Kidney (tissue), 13 donors: ENCODE measurements at regions not wholly inside any gene's neighbourhood (a gene's known extent, or its start where the extent isn't known, plus 50 kb on each side); places are given as distances from the start of the nearest gene placed in this dataset.

Experiments used
- DNase-seq, 5 donors: peaks; one replicate each; pipeline ENCODE4 v3.0.0-alpha.2; 2013 to 2020
- FAIRE-seq: peaks from 2 replicates; lab custom pipeline; 2012; peaks lifted over from hg19 to GRCh38; lab: Jason Lieb, UNC
- H3K27ac ChIP-seq, 2 donors: one replicate each; pipeline ENCODE4 v1.7.0; 2013; ENCODE audit warnings: low read depth in 2 of 2, low read length in 2 of 2, inconsistent platforms in 1 of 2
- H3K27me3 ChIP-seq: one replicate; pipeline ENCODE4 v1.7.1; 2013; ENCODE audit warnings: low read length, inconsistent platforms; ENCODE audit not compliant: control insufficient read depth, insufficient read depth
- H3K36me3 ChIP-seq, 3 donors: one replicate each; pipeline versions ENCODE4 v1.7.0 to v1.7.1; 2013; ENCODE audit warnings: low read length in 3 of 3, control low read depth in 1 of 3, inconsistent platforms in 1 of 3; ENCODE audit not compliant: insufficient read depth in 3 of 3, control insufficient read depth in 2 of 3
- H3K4me1 ChIP-seq, 3 donors: one replicate each; pipeline versions ENCODE4 v1.7.0 to v1.7.1; 2013; ENCODE audit warnings: low read length in 3 of 3, inconsistent platforms in 1 of 3, low read depth in 1 of 3; ENCODE audit not compliant: control insufficient read depth in 2 of 3, insufficient read depth in 2 of 3
- H3K4me3 ChIP-seq, 3 donors: one replicate each; pipeline versions ENCODE4 v1.7.0 to v1.8.1; 2013; ENCODE audit warnings: low read length in 3 of 3, control low read depth in 1 of 3, inconsistent platforms in 1 of 3
- H3K9ac ChIP-seq, 3 donors: one replicate each; pipeline versions ENCODE4 v1.7.0 to v1.7.1; 2013; ENCODE audit warnings: low read length in 3 of 3, control low read depth in 1 of 3, inconsistent platforms in 1 of 3
- H3K9me3 ChIP-seq, 3 donors: one replicate each; pipeline versions ENCODE4 v1.7.0 to v1.7.1; 2013; ENCODE audit warnings: low read length in 3 of 3, control low read depth in 1 of 3, inconsistent platforms in 1 of 3; ENCODE audit not compliant: control insufficient read depth in 2 of 3, insufficient read depth in 1 of 3
- intact Hi-C: fragments of 100-400 bp; cut with DNase I; formaldehyde crosslinking; loops from one replicate; pipeline ENCODE4 v1.11.1; 2022
- TF ChIP-seq, protein P1 (sequence below): IDR thresholded peaks from 3 replicates; pipeline ENCODE4 v1.5.1; 2012; ENCODE audit warnings: mild to moderate bottlenecking, moderate library complexity, borderline replicate concordance; ENCODE audit not compliant: insufficient read depth; ENCODE audit errors: extremely low read depth
- donor health status: control.
- donor health status: control.
- donor health status: control.
- donor health status: control.
- donor health status: control.
- donor health status: DM: yes; HTN: yes; CAD: no.
- donor health status: Normal renal cell carcinoma (clear cell type).

DNA sequence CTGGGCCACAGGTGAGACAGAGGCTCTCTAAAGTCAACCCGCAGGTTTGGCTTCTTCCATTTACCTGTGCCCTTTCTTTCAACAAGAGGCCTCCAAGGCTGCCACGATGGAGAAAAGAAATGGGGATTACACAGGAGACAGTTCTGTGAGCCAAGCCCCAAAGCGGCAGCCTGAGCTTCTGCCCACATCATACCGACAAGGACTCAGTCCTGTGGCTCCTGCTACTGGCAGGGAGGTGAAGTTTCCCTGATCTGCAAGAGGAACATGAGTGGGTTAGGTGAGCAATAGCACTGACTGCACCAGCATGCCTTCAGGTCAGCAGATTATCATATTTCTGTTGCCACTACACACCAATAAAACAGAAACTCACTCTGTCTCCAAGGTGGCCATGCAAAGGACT, 800.0 kb downstream of the KCNJ18 start:
- no peak overlapping the region for H3K4me3 ChIP-seq
- FAIRE-seq (no peak), DNase-seq (no peak)
- H3K36me3 ChIP-seq: no peaks in the 10 kb centered on the region
- H3K4me1 ChIP-seq: no peaks in the 10 kb centered on the region
- intact Hi-C loops: no loop called here
- H3K9me3 ChIP-seq: peaks cover 0 to 3% (median 2%) of the 10 kb centered on the region in 3 donors
- no peaks in the 10 kb centered on the region for H3K27me3 ChIP-seq
- no peak overlapping the region for H3K27ac ChIP-seq
- TF ChIP-seq, protein P1, sequence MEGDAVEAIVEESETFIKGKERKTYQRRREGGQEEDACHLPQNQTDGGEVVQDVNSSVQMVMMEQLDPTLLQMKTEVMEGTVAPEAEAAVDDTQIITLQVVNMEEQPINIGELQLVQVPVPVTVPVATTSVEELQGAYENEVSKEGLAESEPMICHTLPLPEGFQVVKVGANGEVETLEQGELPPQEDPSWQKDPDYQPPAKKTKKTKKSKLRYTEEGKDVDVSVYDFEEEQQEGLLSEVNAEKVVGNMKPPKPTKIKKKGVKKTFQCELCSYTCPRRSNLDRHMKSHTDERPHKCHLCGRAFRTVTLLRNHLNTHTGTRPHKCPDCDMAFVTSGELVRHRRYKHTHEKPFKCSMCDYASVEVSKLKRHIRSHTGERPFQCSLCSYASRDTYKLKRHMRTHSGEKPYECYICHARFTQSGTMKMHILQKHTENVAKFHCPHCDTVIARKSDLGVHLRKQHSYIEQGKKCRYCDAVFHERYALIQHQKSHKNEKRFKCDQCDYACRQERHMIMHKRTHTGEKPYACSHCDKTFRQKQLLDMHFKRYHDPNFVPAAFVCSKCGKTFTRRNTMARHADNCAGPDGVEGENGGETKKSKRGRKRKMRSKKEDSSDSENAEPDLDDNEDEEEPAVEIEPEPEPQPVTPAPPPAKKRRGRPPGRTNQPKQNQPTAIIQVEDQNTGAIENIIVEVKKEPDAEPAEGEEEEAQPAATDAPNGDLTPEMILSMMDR: no peak
- H3K9ac ChIP-seq: no peak overlapping the region

DNA sequence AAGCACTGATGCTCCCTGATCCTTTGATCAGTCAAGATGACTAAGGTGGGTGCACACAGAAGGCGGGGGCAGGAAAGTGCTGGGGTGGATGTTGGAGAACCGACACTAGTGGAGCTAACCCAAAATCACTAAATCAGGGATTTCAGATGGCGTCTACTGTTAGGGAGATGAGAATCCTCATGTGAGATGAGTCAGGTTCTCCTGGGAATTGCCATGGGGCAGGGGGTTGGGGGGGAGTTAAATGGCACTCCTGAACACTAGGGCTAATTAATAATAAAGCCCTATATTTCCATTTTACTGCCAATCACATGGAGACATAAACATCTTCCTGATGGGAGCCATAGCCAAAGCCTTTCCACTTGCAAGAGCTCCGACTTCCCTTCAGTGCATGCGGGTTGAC, 804.1 kb downstream of the KCNJ18 start:
- H3K36me3 ChIP-seq: no peaks in the 10 kb centered on the region
- FAIRE-seq (no peak), DNase-seq (no peak)
- intact Hi-C loops: no loop called here
- no peaks in the 10 kb centered on the region for H3K27me3 ChIP-seq
- no peak overlapping the region for H3K9ac ChIP-seq
- H3K4me3 ChIP-seq: no peak overlapping the region
- TF ChIP-seq, protein P1: no peak
- H3K27ac ChIP-seq: no peak overlapping the region
- H3K9me3 ChIP-seq: no peaks in the 10 kb centered on the region
- H3K4me1 ChIP-seq: no peaks in the 10 kb centered on the region

DNA sequence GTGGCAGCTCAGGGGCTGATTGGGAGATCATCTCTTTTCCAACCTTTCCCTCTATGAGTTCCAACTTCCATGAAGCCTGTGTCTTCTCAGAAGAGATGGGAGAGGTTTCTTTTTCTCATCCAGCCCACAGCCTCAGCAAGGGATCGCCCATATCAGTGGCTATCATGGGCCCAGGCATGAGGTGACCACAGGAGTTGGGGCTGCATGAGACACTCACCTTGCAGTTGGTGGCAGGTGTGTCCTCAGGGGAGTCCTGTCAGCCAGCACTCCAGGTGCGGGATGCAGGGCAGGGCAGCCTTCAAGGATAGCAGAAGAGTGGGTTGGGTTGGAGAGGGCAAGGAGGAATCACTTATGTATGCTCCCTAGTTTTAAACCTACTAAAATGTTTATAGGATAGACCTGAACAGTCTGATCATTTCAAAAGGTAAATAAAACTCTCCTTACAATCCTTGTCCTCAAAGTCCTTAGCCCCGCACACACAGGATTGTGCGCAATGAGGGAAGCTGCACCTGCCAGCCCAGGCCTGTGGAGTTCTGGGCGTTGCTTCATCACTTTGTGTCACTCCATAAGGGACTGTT, 811.1 kb downstream of the KCNJ18 start:
- Histone ChIP-seq H3K9ac (no peak overlapping the region), H3K4me1 (no peaks in the 10 kb centered on the region), H3K27ac (no peak overlapping the region), H3K36me3 (no peaks in the 10 kb centered on the region), H3K27me3 (no peaks in the 10 kb centered on the region), H3K9me3 (no peaks in the 10 kb centered on the region), H3K4me3 (no peak overlapping the region)
- TF ChIP-seq, protein P1: no peak
- FAIRE-seq (no peak), DNase-seq (no peak)
- intact Hi-C loops: no loop called here

DNA sequence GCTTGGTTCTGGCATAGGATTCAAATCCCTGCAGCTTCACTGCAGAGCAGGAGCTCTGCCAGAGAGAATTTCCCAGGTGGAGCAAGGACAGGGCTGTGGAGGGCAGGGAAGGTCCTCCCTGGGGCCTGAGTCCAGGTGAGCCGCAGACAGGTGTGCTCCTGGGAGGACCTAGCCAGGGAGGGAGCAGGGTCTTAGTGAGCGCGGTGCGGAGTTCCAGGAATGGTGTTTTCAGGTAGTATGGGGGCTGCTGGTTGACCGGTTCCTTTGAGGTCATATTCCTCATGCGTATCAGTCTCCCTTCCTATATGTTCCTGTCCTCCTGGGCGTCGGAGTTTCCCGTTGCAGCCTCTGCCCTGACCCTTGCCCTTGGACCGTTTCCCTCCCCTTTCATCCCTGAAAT, 813.3 kb downstream of the KCNJ18 start:
- H3K9ac ChIP-seq: no peak overlapping the region
- H3K4me3 ChIP-seq: no peak overlapping the region
- H3K9me3 ChIP-seq: no peaks in the 10 kb centered on the region
- FAIRE-seq: no peak
- no peak for DNase-seq
- H3K27ac ChIP-seq: no peak overlapping the region
- no peaks in the 10 kb centered on the region for H3K27me3 ChIP-seq
- H3K4me1 ChIP-seq: no peaks in the 10 kb centered on the region
- intact Hi-C loops: no loop called here
- H3K36me3 ChIP-seq: no peaks in the 10 kb centered on the region
- TF ChIP-seq, protein P1: no peak
